Endodermal cell (in vitro differentiated cells): ENCODE measurements at regions not wholly inside any gene's neighbourhood (a gene's known extent, or its start where the extent isn't known, plus 50 kb on each side); places are given as distances from the start of the nearest gene placed in this dataset.

Experiments
- DNase-seq: peaks from one replicate; pipeline ENCODE4 v3.0.0-alpha.2; 2017
- H3K27ac ChIP-seq: 2 replicates; pipeline ENCODE4 v1.5.1; 2013; ENCODE audit warnings: mild to moderate bottlenecking, low read depth, low read length, moderate library complexity
- H3K27me3 ChIP-seq: 2 replicates; pipeline ENCODE4 v1.6.1; 2013; ENCODE audit warnings: mild to moderate bottlenecking, low read length, moderate library complexity; ENCODE audit not compliant: insufficient read depth, control insufficient read depth, poor library complexity, severe bottlenecking
- H3K36me3 ChIP-seq: 2 replicates; pipeline ENCODE4 v1.7.0; 2013; ENCODE audit warnings: mild to moderate bottlenecking, low read length, moderate library complexity; ENCODE audit not compliant: control insufficient read depth, insufficient read depth
- H3K4me1 ChIP-seq: one replicate; pipeline ENCODE4 v1.7.0; 2013; ENCODE audit warnings: low read length; ENCODE audit not compliant: control insufficient read depth, insufficient read depth
- H3K4me3 ChIP-seq: 2 replicates; pipeline ENCODE4 v1.5.1; 2013; ENCODE audit warnings: mild to moderate bottlenecking, low read length, moderate library complexity
- H3K9ac ChIP-seq: 2 replicates; pipeline ENCODE4 v1.6.1; 2013; ENCODE audit warnings: mild to moderate bottlenecking, low read length, moderate library complexity; ENCODE audit not compliant: poor library complexity, severe bottlenecking; ENCODE audit errors: extremely low read depth
- H3K9me3 ChIP-seq: 2 replicates; pipeline ENCODE4 v1.6.1; 2013; ENCODE audit warnings: mild to moderate bottlenecking, low read length, moderate library complexity; ENCODE audit not compliant: control insufficient read depth
- H3K27ac Mint-ChIP-seq: 2 replicates; pipeline ENCODE4 v1.8.0; 2020; ENCODE audit warnings: mixed read lengths
- H3K27me3 Mint-ChIP-seq: 2 replicates; pipeline ENCODE4 v1.8.0; 2021; ENCODE audit warnings: mild to moderate bottlenecking, mixed read lengths; ENCODE audit not compliant: insufficient read depth
- H3K36me3 Mint-ChIP-seq: 2 replicates; pipeline ENCODE4 v1.8.0; 2020; ENCODE audit warnings: low read depth, mixed read lengths
- H3K4me1 Mint-ChIP-seq: 2 replicates; pipeline ENCODE4 v1.8.0; 2020; ENCODE audit warnings: mixed read lengths
- H3K4me3 Mint-ChIP-seq: 2 replicates; pipeline ENCODE4 v1.8.0; 2020; ENCODE audit warnings: mild to moderate bottlenecking, moderate library complexity, mixed read lengths
- H3K9me3 Mint-ChIP-seq: 2 replicates; pipeline ENCODE4 v1.8.0; 2020; ENCODE audit warnings: mild to moderate bottlenecking, mixed read lengths
- CTCF ChIP-seq: fragments of 200-600 bp; sonication (generic); conservative IDR thresholded peaks from 2 replicates; pipeline ENCODE4 v1.5.0; 2021; ENCODE audit warnings: antibody characterized with exemption, mild to moderate bottlenecking
- WGBS, 2 experiments: methylation state at CpG; one replicate each; pipeline versions ENCODE4 v1.1.5 to v1.1.7; 2013; ENCODE audit warnings: missing lambda C conversion rate in 2 of 2, mixed read lengths in 1 of 2; ENCODE audit not compliant: insufficient coverage in 1 of 2, insufficient read length in 1 of 2; 5-methylcytosine and 5-hydroxymethylcytosine counted together

GRCh38 chr10:131485732-131486131, 174.2 kb upstream of the TCERG1L start:
- TF ChIP-seq CTCF = no peak
- peaks cover 2% of the 10 kb centered on the region for H3K9me3 Mint-ChIP-seq
- H3K27me3 Mint-ChIP-seq = peaks cover 3% of the 10 kb centered on the region
- no peak overlapping the region for H3K4me3 ChIP-seq
- no peaks in the 10 kb centered on the region for H3K36me3 ChIP-seq
- no peaks in the 10 kb centered on the region for H3K4me1 Mint-ChIP-seq
- WGBS, 2 experiments = 70% methylated on average over 1 of the region's 2 CpGs; no CpG with 5 or more reads in 1 of the 2 experiments
- H3K27ac ChIP-seq = no peak overlapping the region
- H3K4me1 ChIP-seq = no peaks in the 10 kb centered on the region
- H3K36me3 Mint-ChIP-seq = no peaks in the 10 kb centered on the region
- no peak overlapping the region for H3K4me3 Mint-ChIP-seq
- no peaks in the 10 kb centered on the region for H3K9me3 ChIP-seq
- no peak for DNase-seq
- H3K9ac ChIP-seq = no peak overlapping the region
- no peaks in the 10 kb centered on the region for H3K27me3 ChIP-seq
- no peak overlapping the region for H3K27ac Mint-ChIP-seq

- 82 to 100% methylated on average over 2 to 4 of the region's 5 CpGs for WGBS, 2 experiments
- Histone ChIP-seq H3K36me3 (no peaks in the 10 kb centered on the region), H3K27ac (no peak overlapping the region), H3K9ac (no peak overlapping the region), H3K9me3 (no peaks in the 10 kb centered on the region), H3K4me3 (no peak overlapping the region), H3K4me1 (no peaks in the 10 kb centered on the region), H3K27me3 (no peaks in the 10 kb centered on the region)
- Mint-ChIP-seq H3K27me3 (peaks cover 3% of the 10 kb centered on the region), H3K36me3 (no peaks in the 10 kb centered on the region), H3K9me3 (peaks cover 2% of the 10 kb centered on the region), H3K4me3 (no peak overlapping the region), H3K27ac (no peak overlapping the region), H3K4me1 (no peaks in the 10 kb centered on the region)
- TF ChIP-seq CTCF = peak; percentile 63
- no peak for DNase-seq
Measured at GRCh38 chr10:131487822-131488221, 176.3 kb upstream of the TCERG1L start.

- H3K4me3 Mint-ChIP-seq = no peak overlapping the region
- no peaks in the 10 kb centered on the region for H3K36me3 ChIP-seq
- WGBS, 2 experiments = 86 to 88% methylated on average over 7 to 9 of the region's 9 CpGs
- H3K27me3 ChIP-seq = no peaks in the 10 kb centered on the region
- H3K4me1 Mint-ChIP-seq = no peaks in the 10 kb centered on the region
- H3K27ac ChIP-seq = no peak overlapping the region
- H3K27me3 Mint-ChIP-seq = no peaks in the 10 kb centered on the region
- H3K27ac Mint-ChIP-seq = no peak overlapping the region
- no peaks in the 10 kb centered on the region for H3K9me3 Mint-ChIP-seq
- TF ChIP-seq CTCF = no peak
- no peak for DNase-seq
- no peaks in the 10 kb centered on the region for H3K9me3 ChIP-seq
- no peaks in the 10 kb centered on the region for H3K36me3 Mint-ChIP-seq
- H3K9ac ChIP-seq = no peak overlapping the region
- no peak overlapping the region for H3K4me3 ChIP-seq
- H3K4me1 ChIP-seq = no peaks in the 10 kb centered on the region
Measured at GRCh38 chr10:131490991-131491594, 179.6 kb upstream of the TCERG1L start.
